GM19328 (cell line): ENCODE measurements at regions not wholly inside any gene's neighbourhood (a gene's known extent, or its start where the extent isn't known, plus 50 kb on each side); places are given as distances from the start of the nearest gene placed in this dataset.
"Not testable (repeated sequence)": the region's sequence is repeated elsewhere in the genome, so short reads cannot be mapped to it uniquely, and the experiment has no call there.

Experiments
- ATAC-seq: cut with Tn5 transposase; IDR thresholded peaks from one replicate; pipeline ENCODE4 v1.9.1; 2021; ENCODE audit warnings: mild to moderate bottlenecking, moderate library complexity; ENCODE audit not compliant: unreplicated experiment

DNA sequence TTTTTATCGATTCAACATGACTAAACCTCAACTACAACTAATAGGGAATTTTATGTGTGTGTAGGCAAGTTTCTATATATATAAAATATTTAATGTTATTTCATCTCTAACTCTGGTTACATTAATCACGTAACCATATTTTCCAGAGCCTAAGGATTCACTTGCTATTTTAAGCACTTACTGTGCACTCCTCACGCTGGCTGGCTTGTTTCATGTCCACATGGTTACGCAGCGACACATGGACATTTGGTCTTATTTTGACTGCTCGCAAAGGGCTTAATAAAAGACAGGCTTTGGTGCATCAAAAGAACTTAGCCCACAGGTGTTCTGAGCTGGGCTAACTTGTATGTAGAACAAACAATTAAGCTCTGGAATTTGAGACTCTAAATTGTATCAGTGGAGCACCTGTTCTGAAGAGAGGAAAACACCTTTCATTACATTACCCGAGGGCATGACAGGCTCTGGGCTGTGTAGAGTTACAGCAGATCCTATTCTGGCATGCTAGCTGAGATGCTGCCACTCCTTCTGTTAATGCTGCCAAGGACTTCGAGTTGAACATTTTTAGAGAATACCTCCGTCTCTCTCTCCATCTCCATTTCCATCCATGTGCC lies 130.0 kb upstream of the NR2F2 start:
- ATAC-seq, result no peak

DNA sequence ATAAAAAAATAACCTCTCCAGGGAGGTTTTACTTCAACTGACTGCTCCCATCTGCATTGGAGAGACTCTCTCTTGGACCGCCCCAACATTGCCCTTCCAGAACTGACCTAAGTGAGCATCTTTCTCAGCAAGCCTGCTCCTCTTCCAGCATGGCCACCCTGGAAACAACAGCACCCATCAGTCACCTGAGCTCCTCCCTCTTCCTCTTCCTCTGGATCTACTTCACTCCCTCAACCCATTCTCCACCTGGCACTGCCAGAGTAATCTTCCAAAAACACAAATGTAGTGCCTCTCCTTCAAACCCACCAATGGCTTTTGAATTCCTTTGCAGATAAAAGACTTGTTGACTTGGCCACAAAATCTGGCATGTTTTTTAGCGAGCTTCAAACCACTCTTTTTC lies 128.8 kb upstream of the NR2F2 start:
- no peak for ATAC-seq

DNA sequence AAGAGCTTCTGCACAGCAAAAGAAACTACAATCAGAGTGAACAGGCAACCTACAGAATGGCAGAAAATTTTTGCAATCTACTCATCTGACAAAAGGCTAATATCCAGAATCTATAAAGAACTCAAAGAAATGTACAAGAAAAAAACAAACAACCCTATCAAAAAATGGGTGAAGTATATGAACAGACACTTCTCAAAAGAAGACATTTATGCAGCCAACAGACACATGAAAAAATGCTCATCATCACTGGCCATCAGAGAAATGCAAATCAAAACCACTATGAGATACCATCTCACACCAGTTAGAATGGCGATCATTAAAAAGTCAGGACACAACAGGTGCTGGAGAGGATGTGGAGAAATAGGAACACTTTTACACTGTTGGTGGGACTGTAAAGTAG lies 124.9 kb upstream of the NR2F2 start:
- ATAC-seq, result not testable (repeated sequence)

DNA sequence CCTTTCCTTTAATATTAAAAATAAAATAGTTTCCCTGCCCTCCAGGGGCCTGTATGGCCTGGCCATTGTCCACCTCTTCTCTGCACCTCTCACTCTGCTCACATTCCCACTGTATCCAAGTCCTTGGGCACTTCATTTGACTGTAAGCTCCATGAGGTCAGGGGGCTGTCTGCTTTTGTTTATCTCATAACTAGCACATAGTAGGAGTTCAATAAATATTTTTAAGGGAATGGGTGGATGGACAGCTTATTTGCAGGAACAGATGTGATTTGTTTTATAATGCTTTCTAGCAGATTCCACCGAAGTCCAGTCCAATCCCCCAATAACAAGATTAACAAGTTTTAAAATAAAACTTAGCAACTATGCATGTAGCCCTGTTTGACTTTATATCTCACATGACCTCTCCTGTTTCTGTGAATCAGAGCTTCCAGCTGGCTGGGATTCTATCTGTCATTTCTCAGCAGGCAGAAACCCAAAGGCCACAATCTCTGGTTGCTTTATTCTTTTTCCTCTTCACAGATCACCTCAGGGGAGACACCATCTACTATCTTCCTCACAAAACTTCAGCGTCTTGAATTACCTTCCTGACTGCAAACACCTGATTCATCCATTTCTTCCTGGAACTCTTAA lies 123.0 kb upstream of the NR2F2 start:
- ATAC-seq, result no peak

DNA sequence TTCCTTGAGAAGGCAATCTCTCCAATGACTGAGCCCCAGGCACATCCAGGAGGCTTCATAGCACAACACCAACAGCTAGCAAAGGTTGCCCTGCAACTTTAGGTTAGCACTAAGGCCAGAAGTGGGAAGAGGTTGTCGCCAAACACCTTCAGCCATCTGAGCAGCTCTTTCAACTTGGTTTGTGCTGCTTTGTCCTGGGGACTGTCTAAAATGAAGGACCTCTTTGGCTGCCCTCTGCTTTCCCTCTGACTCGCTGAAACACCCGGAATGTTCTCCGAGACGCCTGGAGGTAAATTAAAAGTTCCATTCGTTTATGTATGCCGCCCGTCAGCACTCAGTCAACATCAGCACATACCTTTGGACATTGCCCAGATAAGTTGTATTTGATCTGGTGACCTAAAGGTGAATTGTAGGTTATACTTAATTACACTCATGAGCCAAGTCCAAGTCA lies 121.2 kb upstream of the NR2F2 start:
- ATAC-seq, result no peak

DNA sequence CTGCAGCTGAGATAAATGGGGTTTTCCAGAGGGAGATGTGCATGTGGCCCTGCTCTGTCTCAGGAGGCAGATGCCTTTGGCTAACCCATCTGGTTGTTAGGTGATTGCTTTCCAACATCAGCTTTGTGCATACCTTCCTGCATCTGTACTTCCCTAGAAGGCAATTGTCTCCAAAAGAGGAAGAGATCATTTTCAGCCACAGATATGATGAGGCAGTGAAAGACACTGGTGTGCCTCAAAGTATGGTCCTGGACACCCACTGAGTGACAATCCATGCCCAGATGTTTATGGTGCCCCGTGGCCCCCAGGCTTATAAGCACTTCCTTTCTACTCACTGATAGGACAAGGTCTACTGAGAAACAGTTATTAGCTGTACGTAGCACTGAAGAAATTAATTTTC lies 117.5 kb upstream of the NR2F2 start:
- no peak for ATAC-seq

DNA sequence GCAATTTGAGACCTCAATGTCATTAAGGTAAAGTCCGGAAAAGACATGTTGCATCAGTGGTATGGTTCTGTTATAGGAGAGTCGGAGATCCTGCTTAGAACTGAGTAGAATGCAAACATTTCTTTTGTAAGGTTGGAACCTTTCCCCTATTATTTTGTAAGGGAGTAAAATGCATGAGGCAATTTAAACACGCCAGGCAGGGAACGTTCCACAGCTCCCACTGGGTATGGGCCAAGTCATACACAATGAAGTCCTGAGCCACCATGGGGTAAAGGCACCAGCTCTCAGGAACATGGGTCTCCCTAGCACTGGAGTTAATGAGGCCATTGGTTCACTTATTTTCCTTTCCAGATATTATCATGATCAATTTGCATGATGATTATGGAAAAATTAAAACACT lies 116.6 kb upstream of the NR2F2 start:
- ATAC-seq, result no peak

DNA sequence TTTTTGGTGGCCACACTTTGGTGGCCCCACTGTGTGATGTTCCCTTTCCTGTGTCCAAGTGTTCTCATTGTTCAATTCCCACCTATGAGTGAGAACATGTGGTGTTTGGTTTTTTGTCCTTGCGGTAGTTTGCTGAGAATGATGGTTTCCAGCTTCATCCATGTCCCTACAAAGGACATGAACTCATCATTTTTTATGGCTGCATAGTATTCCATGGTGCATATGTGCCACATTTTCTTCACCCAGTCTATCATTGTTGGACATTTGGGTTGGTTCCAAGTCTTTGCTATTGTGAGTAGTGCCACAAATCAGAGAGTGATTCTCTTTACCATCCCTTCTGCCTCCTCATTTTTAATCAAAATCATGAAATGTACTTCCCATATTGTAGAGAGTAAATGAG lies 114.0 kb upstream of the NR2F2 start:
- ATAC-seq, result not testable (repeated sequence)

DNA sequence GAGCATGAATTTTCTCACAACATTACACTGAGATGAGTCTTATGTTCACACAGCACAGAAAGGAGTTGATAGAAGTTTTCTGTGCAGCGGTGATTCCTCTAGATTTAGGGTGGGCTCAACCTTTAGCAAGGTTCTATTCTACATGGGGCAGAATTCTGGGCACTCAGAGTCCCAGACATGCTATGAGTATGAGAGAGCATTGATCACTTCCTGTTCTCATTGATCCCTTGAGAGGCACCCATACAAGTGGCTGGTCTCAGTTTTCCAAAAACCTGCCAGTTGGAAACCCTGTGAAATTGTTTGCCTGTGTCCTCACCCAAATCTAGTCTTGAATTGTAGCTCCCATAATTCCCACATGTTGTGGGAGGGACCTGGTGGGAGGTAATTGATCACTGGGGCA lies 112.5 kb upstream of the NR2F2 start:
- no peak for ATAC-seq

DNA sequence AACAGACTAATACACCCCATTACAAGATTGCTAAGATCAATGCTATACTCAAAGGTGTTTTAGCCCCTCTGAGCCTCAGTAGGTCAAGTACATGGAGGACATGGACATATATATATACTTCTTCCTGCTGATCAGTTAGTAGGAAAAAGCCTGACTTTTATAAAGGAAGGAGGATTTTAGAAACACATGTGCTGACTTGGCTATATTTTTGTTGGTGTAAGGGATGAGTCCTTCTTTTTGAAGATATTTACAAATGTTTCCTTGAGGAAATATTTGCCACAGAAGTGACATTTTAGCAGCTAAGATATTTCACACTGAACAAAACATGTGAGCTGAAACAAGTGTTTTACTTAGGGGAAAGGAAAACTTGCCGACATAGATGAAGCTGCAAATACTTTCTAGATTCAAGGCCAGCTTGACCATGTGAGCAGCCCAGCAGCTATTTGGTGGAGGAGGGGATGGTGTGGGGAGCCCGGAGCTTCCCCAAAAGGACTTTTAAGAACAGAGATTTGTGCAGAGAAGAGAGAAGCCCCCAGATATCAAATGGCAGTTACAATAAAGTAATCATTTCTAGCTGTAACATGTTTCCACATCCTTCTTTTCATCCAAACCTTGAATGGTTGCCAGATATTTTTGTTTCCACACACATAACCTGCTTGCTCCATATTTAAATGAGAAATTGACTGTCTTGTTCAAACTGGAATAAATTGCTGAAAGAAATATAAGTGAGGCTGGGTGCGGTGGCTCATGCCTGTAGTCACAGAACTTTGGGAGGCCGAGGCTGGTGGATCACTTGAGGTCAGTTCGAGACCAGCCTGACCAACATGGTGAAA lies 111.7 kb upstream of the NR2F2 start:
- ATAC-seq, result no peak

DNA sequence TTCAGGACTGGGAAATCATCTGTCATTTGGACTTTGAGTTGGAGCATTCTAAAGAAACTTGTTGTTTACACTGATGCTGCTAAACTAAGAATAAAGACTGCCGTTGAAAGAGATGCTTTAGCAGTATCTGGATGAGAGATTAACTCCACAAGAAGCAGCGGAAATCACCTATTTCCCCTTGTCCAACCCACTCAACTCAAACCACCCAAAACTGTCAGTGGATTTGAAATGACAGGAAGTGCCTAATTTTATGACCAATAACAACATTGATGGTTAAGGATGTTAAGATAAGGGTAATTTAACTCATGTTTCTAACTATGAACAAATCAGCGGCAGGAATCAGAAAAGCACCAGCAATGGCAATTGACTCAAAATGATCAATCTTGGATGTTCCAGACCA lies 110.8 kb upstream of the NR2F2 start:
- ATAC-seq, result no peak

DNA sequence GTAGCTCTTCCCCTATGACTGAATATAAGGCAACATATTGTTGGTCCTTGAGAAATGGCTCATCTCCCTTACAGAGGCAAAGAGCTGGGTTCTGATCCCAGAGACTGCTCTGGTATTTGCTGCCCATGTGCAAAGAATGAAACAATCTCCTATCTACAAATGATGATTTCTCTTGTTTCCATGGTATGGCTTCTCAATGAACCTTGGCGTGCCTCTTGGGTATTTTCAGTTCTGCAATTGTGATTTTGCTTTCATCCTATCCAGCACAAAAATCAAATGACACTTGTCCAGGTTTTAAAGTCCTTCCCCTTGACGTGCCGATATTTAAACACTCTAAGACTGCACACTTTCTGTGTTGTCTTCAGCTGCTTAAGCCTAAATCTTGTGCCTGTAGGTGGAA lies 109.8 kb upstream of the NR2F2 start:
- no peak for ATAC-seq

DNA sequence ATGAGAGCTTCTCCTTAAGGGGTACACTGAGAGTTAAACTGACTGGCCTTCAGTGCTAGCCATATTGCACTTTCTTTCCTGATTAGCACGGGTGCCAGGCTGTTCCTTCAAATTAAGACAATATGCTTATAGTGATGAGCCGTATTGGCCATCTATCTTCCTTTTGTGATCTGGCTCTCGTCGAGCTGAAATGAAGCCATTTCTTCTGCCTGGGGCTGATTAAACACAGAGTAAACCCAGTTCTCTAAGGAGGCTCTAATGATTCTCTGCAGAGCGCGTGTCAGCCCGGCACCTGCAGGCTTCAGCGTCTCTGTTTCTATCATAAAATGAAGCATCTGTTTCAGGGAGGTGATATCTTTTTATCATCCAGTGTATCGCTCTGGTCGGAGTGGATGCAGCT lies 107.5 kb upstream of the NR2F2 start:
- ATAC-seq, result no peak

DNA sequence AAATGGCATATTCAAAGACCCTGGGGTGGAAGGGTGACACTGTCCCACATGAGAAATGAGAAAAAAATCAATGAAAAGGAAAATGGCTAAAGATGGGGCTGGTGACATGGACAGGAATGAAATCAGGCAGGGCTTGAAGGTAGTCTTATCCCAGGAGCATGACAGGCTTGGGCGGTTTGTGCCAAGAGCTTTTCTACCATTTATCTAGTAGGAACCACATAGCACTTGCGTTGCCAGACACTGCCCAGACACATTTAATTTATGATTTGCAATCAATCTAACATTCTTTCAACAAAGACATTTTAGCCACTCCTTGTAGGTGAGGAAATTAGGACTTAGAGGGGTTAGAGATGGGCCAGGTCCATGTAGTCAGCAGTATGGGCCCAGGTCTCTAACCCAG lies 106.6 kb upstream of the NR2F2 start:
- no peak for ATAC-seq

DNA sequence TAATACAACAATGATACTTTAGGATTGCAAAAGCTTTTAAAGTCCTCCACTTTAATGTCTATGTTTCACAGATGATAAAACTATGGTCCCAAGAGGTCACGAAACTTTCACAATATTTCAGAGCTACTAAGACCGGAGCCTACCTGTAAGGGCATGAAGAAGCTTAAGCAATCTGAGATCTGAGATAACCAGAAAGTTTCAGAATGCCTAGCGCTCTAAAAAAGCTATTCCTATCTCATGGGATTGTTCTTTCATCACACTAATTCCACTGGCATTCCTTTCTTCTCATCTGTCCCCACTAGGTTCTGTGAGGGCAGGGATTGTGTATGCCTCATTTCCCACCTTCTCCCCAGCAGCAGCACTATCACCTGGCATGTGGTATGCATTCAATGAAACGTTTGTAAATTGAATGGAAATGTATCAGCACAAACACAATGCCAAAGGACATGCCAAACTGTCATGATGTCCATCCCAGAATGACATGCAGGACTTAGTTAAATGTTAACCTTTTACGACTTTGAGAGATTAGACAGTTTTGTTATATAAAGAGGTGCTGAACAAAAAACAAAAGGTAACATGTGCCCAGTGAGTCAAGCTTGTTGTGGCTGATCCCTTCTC lies 104.7 kb upstream of the NR2F2 start:
- ATAC-seq, result no peak

DNA sequence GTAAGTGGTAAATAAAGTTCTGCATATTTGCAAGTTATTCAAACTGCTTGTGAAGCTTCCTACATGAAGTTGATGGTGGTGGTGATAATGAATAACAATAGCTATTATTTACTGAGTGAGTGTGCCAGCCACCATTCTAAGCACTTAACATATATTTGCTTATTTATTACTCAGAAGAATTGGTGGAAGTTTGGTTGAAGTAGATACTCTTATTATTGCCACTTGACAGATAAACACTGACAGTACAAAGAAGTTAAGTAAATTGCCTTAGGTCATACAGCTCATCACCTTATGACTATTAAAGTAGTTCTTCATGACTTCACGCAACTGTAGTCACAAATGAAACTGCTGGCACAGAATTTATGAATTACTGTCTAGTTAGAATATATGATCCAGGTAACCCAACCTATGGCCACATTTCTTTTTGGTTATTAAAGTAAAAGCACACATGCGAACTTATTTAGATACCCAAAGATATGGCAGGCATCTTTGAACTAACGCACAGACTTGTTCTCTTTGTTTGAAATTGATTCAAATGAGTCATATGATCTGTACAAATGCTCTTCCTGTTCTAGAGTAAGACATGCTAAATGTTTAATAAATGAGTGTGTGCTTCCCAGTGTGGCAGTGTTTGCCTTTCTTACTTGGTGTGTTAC lies 99.8 kb upstream of the NR2F2 start:
- ATAC-seq, result no peak

DNA sequence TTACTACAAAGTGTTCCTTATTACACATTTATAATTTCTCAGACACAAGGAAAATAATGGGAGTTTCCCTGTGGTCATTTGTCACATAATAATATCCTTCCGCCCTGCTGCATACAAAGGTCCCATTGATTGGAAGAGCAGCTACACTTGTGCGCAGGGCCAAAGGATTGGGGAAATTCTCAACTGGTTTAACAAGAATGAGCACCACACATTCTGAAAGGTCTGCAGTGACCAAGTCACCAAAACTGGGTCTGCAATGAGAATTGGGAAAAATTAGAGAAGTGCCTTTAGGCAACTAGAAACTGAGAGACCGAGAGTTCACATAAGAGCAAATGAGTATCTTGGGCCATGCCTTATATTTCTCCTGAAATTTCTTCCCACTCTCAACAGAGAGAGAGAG lies 98.2 kb upstream of the NR2F2 start:
- ATAC-seq, result no peak

DNA sequence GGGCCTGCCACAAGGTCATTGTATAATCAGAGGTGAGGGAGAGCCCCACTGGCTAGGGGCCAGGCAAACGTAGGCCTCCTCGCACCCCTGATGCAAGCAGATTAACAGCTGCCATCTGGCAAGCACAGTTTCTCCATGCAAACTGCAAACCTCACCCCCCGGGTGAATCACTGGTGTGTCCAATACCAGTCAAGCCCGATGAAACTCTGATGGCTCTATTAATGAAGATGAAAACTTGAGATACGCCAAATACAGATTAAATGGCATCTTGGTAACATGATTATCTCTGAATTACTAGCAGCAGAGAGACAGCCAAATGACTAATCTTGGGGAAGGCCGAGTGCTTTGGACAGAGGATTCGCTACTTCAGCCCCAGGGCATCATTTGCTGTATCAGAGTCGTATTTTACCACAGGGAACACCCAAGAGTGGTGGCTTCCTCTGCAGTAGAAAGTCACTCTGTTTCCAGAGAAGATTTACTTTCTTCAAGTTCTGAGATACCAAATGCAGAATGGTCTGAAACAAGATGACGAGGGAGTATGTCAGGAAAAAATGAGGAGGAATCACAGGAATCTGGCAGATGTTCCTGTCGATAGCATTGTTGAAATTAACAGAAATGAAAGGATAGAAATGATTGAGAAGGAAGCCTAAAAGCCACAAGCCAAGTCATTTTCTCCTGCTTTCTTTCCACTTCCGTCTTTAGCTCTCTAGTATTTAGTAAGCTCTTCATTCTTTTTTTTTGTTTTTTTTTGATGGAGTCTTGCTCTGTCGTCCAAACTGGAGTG lies 96.2 kb upstream of the NR2F2 start:
- no peak for ATAC-seq

DNA sequence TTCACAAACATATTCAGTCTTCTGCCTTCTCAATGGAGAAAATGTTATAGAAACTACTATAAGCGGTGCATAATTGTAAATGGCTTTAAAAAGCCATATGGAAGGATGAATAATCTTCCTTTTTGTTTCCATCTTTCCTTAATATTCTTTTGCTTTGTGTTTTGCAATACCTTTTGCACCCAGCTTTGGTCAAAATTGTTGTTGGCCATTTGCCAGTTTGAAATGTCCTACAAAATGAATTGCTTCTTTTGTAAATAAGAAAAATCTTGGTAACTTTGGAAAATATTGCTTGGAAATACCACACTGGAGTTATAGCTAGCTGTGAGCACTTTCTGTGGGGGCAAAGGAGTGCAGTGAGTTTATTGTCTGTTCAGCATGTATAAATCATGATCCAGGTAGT lies 93.5 kb upstream of the NR2F2 start:
- ATAC-seq, result no peak

DNA sequence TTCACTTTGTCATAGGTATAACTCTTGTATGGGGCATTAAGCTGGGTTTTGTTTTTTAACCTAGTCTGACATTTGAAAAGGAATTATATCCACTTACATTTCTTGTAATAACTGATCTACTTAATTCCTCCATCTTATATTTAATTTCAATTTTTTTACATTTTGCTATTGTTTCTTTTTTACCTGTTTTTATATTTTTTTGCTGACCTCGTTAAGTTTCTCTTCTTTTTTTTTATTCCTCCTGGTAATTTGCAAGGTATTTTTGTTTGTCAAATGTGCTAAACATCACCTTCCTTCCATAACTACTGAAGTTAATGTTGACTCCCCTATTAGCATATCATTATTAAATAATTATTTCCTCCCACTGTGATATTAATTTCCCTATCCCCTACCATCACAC lies 87.7 kb upstream of the NR2F2 start:
- ATAC-seq, result no peak
